ENCODE measurements at regions not wholly inside any gene's neighbourhood (a gene's known extent, or its start where the extent isn't known, plus 50 kb on each side); places are given as distances from the start of the nearest gene placed in this dataset.

DNA sequence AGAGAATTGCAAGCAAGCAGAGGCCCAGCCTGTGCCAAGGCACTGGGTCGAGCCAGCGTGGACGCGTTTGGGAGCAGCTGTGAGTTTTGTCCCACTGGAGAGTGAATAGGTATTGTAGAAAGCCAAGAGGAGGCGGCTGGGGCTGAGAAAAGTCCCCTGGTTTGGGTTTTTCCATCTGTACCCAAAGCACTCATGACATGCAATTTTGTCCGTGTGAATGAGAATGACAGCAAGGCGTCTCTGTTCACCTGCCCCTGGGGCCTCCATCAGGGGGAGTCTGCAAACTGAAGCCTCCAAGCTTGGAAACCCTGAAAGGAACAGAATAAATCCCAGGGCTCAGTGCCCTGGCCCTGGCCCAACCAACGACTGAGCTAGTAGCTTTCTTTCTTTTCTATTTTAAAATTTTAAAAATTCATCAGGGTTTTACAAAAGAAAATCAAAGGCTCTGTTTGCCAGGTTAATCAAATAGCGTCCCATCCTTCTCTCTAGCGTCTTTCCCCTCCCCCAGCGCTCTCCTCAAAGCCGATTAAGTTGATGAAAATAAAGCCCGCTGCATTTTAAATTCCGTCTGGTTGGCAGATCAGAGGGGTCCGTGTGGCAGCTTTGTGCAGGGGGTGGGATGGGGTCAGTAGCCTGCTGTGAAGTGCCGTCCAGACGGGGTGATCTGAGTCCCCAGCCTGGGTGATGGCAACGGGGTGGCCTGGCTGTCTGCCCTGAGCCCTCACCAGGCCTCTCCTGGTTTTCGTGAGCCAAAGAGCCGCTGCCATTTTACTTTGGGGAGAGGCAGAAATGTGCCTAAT lies 171.0 kb downstream of the KATNIP start:
- DNase-seq = no peak

DNA sequence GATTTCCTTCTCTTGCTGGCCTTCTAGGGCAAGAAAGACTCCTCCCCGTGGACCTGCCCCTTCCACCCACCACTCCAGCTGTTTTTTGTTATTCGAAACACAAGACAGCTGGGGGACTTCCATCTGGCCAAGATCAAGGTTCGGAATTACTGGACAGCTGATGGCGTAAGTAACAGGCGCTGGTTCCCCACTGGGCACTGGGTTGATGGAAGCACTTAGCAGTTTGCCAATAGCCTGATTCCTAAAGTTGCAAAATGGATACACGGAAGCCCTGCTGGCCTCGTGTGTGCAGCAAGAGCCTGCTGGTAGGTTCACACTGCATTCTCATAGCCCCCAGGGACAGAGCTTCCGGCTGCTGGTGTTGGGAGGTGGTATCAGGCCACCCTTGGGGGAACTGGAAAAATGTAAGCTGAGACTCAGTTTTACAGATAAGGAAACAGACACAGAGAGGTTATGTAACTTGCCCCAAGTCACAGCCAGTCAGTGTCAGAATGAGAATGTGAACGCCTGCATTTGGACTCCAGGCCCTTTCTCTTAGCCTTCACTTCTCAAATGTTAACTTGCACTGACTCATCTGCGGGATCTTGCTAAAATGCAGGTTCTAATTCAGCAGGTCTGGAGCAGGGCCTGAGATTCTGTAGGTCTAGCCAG lies 171.7 kb downstream of the KATNIP start:
- no peak for DNase-seq

DNA sequence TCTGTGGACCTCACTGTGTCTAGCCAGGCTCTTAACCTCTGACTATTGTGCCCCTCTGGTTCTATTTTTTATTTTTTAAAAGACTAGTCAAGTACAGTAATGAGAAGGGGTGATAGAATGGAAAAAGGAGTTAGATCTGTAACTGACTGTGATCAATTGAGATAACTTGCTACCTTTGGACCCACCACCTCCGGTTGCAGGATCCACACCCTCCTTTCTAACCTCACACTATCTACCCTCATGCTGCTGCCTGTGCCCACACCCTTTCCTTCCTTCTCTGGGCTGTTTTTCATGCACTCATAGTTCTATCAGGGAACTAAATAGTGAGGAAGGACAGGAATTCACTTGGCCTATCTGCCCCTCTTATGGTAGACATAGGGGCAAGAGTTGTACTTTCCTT lies 172.3 kb downstream of the KATNIP start:
- DNase-seq = no peak

DNA sequence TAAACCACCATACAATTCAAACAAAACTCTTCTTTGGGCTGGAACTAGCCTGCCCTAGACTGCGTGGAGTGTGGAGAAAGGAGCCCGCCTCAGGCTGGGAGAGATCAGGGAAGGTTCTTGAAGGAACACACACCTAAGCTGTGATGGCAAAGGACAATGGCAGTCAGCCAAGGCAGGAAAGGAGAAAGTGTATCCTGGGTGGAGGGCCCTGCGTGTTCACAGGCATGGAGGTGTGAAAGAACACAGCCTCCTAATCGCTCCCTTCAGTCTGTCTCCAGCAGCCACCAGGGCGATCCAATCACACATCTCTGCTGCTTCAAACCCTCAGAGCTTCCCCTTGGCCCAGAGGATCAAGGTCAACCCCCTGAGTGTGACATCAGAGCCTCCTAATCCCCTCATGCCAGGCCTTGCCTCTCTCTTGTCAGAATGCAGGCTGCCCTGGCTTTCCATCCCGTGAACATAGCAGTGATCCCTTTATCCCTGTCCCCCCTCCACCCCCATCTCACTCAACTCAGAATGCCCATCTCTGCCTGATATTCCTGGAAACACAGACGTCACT lies 173.0 kb downstream of the KATNIP start:
- DNase-seq = no peak

DNA sequence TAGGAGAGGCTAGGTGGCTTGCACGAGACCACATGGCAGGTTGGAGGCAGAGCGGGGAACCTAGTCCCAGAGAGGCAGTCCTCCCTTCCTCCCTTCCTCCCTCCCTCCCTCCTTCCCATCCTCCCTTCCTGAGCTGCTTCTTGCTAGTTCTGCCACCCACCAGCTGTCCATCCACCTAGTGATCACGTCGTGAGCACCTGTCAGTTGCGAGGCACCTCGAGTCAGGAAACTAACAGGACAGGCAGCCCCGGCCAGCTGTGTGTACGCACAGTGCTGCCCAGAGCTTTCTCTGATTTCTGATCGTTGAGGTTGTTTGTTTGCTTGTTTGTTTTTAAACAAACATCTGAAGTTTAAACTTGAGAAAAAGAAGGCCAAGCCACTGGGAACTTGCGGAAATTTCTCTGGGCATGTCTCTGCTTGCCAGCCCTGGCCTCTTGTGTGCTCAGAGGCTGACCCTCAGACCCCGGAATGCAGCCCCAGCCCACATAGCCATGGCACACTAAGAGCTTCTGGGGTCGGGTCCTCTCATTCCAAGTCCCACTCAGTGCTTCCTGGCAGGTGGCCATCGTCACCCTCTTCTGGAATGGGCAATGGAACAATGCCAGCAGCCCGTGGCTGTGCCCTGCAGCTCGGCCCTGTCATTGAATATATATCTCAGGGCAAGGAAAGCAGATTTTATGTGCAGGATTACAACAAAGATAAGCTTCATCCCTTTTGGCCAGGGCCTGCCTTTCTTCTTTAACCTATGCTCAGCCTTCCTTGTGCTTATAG lies 174.0 kb downstream of the KATNIP start:
- DNase-seq = no peak

DNA sequence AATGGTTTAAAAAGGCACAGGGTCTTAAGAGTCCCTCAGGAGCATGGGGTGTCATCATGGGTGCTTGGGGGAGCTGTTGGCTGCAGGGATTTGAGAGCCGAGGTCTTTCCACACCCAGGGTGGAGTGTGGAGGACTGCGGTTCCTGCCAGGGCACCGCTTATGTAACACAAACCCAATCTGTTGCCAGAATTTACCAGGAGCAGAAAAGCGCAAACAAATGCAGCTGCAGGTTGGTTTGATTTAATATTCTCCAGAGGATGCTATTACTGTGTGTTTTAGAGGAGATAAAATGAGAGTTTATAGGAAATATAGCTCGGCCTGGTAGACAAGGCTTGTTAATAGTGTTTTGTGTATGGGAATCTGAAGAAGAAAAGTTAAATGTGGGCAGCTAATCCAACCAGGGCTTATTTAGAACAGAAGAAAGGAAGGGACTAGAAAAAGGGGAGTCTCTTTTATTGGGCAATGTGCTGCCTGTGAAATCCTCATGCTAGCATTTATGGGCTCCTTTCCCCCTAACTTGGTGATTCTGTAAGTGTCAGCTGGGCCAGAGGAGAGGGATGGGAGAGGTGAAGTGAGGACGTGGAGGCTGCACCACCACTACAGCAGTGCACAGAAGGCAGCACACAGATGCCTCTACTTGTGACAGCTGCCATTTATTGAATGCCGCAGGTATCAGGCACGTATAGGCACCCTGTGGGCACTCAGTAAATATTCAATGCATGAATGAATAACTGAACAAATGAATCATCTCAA lies 174.7 kb downstream of the KATNIP start:
- DNase-seq = no peak

DNA sequence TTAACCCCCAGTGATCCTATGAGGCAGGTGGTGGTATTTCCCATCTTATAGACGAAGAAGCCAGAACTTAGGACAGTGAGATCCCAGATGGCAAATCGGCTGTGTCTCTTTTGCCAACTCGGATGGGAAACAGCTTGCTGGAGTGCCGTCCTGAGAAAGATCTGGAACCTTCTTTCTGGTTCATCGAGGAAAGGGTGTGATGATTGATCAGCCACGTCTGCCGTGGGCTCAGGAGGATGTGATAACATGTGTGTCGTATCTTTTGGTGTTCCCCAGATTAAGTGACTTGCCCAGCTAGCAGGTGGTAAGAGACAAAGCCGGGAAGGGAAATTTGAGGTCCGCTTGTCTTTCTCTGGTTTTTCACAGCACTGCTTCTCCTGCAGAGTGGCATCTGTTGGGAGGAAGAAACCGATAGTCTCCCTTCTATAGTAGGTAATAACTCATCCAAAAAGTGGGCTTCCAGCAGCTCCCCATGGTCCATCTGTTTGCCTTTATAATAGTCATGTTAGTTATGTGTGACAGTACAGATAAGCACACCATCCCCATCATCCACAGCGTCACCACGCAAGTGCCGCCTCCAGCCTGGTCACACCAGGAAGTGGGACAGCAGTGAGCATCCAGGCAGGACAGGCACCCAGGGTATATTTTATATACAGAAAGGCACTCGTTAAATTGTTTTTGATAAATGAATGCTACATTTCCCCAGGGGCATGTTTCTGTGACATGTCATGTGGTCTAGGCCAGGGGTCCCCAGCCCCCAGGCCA lies 175.5 kb downstream of the KATNIP start:
- DNase-seq = no peak

DNA sequence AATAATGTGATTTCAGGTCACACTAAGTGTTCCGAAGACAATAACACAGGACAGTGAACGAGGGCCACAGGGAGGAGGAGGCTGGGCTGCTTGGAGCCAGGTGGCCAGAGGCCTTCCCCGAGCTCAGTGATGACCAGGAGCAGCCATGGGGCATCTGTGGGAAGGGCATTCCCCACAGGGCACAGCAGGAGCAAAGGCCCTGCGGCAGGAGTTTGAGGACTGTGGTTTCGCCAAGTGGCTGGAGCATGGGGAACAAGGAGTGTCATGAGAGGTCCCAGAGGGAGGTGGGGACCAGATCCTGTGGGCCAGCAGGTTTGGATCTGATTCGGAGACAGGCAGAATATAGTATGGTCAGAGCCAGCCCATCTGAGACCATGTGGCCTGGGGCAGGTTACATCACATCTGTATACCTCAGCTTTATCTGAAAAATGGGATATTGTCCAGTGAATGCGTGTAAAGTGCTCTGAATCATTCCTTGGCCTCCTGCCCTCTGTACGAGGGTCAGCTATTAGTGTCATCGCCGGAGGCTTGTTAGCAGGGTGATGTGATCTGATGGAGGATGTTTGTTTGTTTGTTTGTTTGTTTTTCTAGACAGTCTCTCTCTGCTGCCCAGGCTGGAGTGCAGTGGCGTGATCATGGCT lies 176.8 kb downstream of the KATNIP start:
- no peak for DNase-seq

DNA sequence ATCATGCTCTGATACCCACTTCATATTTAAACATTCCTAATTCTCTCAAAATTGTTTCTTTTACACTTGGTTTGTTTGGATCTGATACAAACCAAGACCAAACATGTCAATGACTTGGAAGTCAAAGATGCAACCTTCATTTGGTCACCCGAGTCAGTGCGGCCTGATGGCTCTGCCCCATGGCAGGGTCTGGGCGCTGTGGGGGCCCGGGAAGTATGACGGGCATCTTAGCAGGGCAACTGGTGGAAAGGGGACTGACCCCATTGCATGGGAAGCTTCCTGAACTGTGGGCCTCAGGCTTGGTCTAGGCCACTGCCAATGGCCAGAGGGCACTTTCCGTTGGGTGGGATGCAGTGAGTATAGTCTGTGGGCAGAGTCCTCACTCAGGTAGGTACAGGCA lies 178.0 kb downstream of the KATNIP start:
- DNase-seq = no peak

DNA sequence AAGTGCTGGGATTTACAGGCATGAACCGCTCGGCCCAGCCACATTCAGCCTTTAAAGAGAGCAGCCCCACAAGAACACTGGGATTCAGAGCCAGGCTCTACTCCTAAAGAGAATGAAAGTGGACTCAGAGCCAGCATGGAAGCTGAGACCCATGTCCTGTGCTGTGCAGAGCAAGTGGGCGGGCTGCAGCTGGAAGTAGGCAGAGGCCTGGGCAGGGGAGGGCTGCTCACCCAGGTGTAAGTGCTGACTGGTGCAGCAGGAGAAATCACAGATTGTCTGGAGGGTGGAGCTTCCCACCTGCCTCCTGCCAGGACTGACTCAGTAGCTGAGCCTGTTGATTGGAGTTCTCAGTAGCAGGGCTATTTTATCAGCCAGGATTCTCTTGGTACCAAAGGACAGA lies 178.7 kb downstream of the KATNIP start:
- no peak for DNase-seq

DNA sequence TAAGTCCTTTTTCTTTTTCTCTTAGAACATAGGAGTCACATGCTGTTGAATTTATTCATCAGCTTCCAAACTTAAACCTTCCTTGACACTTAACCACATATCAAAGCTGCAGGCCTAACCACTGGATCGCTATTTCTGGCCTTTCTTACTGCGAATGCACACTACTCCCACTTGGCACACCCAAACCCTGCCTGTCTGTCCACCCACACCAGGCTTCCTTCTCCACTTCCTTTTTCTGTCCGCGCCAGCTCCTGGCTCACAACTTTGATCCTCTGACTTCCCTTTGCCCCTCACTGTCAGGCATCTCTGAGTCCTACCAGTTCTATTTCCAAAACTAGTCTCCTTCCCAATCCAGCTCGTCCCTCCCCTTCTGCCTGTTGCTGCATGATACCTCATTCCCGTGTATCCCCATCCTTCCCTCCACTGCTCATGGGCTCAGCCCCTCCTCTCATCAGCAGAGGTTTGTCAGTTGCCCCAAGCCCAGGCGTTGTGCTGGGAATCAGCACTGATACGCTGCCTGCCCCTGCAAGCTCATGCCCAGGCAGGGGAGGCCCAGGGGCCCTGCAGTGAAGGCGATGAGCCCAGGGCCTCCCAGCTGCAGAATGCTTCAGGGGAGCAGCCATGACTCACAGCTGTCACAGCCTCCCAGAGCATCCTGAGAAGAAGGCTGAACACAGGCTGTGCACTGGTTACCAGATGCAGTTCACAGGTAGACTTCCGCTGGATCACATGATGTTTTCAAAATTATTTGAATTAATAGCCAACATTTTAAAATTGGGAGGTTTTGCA lies 179.8 kb downstream of the KATNIP start:
- DNase-seq = no peak

DNA sequence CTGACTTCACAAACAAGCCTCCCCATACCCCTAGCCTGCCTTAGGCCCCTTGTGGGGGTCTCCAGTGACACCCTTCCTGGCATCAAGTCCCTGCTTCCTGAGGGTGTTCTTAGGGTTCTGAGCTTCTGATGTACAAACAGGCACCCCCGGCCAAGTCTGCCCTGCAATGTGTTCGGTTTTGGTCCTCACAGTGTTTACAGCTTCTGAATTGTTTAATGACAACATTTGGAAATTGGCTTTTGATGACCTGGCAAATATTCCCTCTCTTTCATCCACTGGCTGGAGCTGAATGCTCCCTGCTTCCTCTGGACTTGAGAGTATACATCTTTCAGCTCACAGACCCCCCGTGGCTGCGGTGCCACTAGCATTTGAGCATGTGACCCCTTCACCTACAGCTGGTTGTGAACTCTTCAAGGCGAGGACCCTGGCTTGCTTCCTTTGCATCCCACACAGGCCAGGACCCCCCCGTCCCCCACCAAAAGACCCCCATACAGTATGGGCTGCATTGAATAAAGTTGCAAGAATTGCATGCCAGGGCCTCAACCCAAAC lies 180.8 kb downstream of the KATNIP start:
- DNase-seq = no peak

DNA sequence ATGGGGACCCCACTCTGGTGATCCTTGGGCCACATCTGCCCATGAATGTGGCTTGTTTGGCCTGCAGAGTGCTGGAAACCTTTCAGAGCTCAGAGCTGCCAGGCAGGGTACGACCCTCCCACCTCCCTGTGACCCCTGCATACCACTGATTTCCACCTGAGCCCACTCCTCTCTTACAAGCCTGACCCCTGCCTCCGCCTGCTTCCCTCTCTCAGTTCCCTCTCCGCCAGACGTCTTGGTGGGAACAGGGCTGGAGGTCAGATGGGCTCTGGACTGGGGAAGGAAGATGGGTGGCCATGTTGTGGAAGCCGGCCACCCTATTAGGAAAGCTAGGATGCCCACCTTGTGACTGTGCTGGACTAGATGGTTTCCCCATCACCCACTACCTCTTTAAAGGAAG lies 185.1 kb downstream of the KATNIP start:
- no peak for DNase-seq

DNA sequence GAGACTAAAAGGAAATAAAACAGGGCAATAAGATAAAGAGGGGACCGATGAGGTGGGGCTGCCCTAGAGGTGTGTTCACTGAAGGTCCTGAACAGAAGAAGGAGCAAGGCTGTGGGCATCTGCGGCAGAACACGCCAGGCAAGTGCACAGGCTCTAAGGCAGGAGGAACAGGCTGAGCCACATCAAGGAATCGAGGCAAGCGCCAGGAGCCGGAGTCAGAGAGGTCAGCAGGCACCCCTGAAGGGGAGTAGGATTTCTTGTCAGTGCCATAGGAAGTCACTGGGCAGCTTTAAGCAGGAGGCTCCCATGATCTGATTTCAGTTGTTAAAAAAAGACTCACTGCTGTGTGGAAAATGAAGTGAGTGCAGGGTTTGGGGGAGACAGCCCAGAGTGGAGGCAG lies 186.5 kb downstream of the KATNIP start:
- DNase-seq = no peak

DNA sequence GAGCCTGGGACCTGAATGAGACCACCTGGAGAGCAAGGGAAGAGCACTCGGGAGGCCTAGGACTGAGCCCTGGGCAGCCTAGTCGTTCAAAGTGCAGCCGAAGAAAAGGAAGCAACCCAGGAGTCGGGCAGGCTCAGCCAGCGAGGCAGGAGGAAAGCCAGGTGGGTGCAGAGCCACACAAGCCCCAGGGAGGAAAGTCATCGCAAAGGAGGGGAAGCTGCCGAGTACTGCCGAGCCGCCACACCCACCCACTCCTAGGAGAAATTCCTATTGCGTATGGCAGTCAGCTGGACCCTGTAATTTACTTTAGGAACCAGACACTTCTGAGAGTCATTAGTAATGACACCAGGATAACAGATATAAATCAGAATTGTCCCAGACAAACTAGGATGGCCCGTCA lies 187.6 kb downstream of the KATNIP start:
- no peak for DNase-seq
